ENCODE measurements at regions not wholly inside any gene's neighbourhood (a gene's known extent, or its start where the extent isn't known, plus 50 kb on each side); places are given as distances from the start of the nearest gene placed in this dataset.

DNA sequence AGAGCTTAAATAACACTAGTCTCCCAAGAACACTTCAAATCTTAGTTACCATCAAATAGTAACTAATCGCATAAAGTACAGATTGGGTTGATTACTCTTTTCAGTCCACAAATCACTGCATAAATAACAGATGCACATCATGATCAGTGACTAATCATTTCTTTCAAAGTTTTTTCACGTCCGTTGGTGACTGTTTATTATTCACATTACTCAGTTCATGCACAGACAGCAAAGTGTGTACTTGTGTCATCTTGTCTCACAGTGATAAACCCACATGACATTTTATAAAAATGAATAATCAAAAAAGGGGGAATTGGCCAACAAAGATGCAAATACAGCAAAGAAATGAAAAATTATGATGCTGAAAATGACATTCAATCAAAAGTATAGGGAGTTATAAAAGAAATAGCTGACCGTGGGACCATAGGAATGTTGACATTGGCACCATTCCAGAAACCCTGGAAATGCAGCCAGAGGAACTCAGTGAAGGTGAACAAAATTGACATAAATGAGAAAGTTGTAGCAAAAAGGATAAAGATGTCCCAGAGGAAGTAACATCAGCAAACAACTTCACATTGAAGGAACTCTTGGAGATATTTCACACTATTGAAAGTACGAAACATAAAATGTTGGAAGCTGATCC, 161.5 kb downstream of the SOX3 start:
- TF ChIP-seq BHLHE40 (IDR thresholded peaks at IDR 0.05; ENCODE audit: borderline replicate concordance) (no peak), LEF1 (IDR thresholded peaks at IDR 0.05; ENCODE audit: borderline replicate concordance) (no peak), TARDBP (IDR thresholded peaks at IDR 0.05) (no peak), ELF4 (IDR thresholded peaks at IDR 0.05) (no peak), SUZ12 (IDR thresholded peaks at IDR 0.05) (no peak), SP1 (IDR thresholded peaks at IDR 0.05) (no peak), FOXK2 (IDR thresholded peaks at IDR 0.05) (no peak), L3MBTL2 (conservative IDR thresholded peaks at IDR 0.05) (no peak), HDGF (IDR thresholded peaks at IDR 0.05; ENCODE audit: borderline replicate concordance) (no peak), FOXM1 (IDR thresholded peaks at IDR 0.05; ENCODE audit: borderline replicate concordance) (no peak), FOXA1 (IDR thresholded peaks at IDR 0.05) (no peak), ZNF384 (IDR thresholded peaks at IDR 0.05) (no peak), CTBP1 (IDR thresholded peaks at IDR 0.05; ENCODE audit: borderline replicate concordance) (no peak)

Data from HEK293T (cell line).